Peyer's patch (tissue), 4 donors: ENCODE measurements at regions not wholly inside any gene's neighbourhood (a gene's known extent, or its start where the extent isn't known, plus 50 kb on each side); places are given as distances from the start of the nearest gene placed in this dataset.
"Not testable (repeated sequence)": the region's sequence is repeated elsewhere in the genome, so short reads cannot be mapped to it uniquely, and the experiment has no call there.

Experiments
- DNase-seq, 3 donors: peaks; one replicate each; pipeline ENCODE4 v3.0.0-alpha.2; 2017 to 2019
- H3K27ac ChIP-seq, 4 donors: fragments of 200-600 bp; sonication (generic); one replicate each; pipeline ENCODE4 v1.5.1; 2016 to 2019
- H3K27me3 ChIP-seq, 2 donors: fragments of 200-600 bp; sonication (generic); one replicate each; pipeline ENCODE4 v1.5.1; 2019
- H3K36me3 ChIP-seq, 3 donors: fragments of 200-600 bp; sonication (generic); one replicate each; pipeline ENCODE4 v1.5.1; 2016 to 2019
- H3K4me1 ChIP-seq, 4 donors: fragments of 200-600 bp; sonication (generic); one replicate each; pipeline ENCODE4 v1.5.1; 2016 to 2019
- H3K4me3 ChIP-seq, 4 donors: fragments of 200-600 bp; sonication (generic); 1 replicate in 3 of 4; 2 replicates in 1 of 4; pipeline ENCODE4 v1.5.1; 2016 to 2019; ENCODE audit warnings: mild to moderate bottlenecking in 1 of 4
- H3K9me3 ChIP-seq, 4 donors: fragments of 200-600 bp; sonication (generic); one replicate each; pipeline ENCODE4 v1.5.1; 2016 to 2019; ENCODE audit warnings: mild to moderate bottlenecking in 1 of 4
- CTCF ChIP-seq, 6 experiments: fragments of 450-650 bp in 4 of 6; fragments of 200-600 bp in 2 of 6; sonication (generic) in 1 of 6; IDR thresholded peaks; one replicate each; pipeline ENCODE4 v1.5.1; 2017 to 2019; ENCODE audit warnings: antibody characterized with exemption in 6 of 6, mild to moderate bottlenecking in 3 of 6, moderate library complexity in 1 of 6
- POLR2A ChIP-seq, 2 donors: fragments of 450-650 bp; IDR thresholded peaks; one replicate each; pipeline ENCODE4 v1.5.1; 2017; ENCODE audit warnings: antibody characterized with exemption in 2 of 2, mild to moderate bottlenecking in 2 of 2, moderate library complexity in 2 of 2

- TF ChIP-seq POLR2A (IDR thresholded peaks at IDR 0.05): no peak
- TF ChIP-seq CTCF (IDR thresholded peaks at IDR 0.05): no peak
- H3K4me3 ChIP-seq: no peak overlapping the region
- H3K27ac ChIP-seq: no peak overlapping the region
- no peaks in the 10 kb centered on the region for H3K27me3 ChIP-seq
- no peaks in the 10 kb centered on the region for H3K36me3 ChIP-seq
- DNase-seq: no peak
- no peaks in the 10 kb centered on the region for H3K4me1 ChIP-seq
- no peaks in the 10 kb centered on the region for H3K9me3 ChIP-seq
These were observed 174.2 kb upstream of the SLC38A2 start for GRCh38 chr12:46546634-46547273.

- not testable (repeated sequence) for H3K27me3 ChIP-seq, DNase-seq, H3K4me1 ChIP-seq, H3K27ac ChIP-seq, H3K9me3 ChIP-seq, H3K36me3 ChIP-seq, H3K4me3 ChIP-seq
These were observed 170.8 kb upstream of the SLC38A2 start for GRCh38 chr12:46543378-46543795.

- Histone ChIP-seq H3K4me3 (no peak overlapping the region), H3K27me3 (no peaks in the 10 kb centered on the region), H3K27ac (no peak overlapping the region), H3K9me3 (no peaks in the 10 kb centered on the region), H3K36me3 (no peaks in the 10 kb centered on the region), H3K4me1 (no peaks in the 10 kb centered on the region)
- DNase-seq: no peak
- TF ChIP-seq CTCF (IDR thresholded peaks at IDR 0.05) (no peak), POLR2A (IDR thresholded peaks at IDR 0.05) (no peak)
These were observed 166.4 kb upstream of the SLC38A2 start for GRCh38 chr12:46538976-46539375.

GRCh38 chr12:46537387-46537955 is 164.9 kb upstream of the SLC38A2 start:
- no peak for DNase-seq
- TF ChIP-seq CTCF (IDR thresholded peaks at IDR 0.05) (no peak), POLR2A (IDR thresholded peaks at IDR 0.05) (no peak)
- H3K36me3 ChIP-seq: no peaks in the 10 kb centered on the region

GRCh38 chr12:46536316-46536715 is 163.7 kb upstream of the SLC38A2 start:
- not testable (repeated sequence) for H3K9me3 ChIP-seq, H3K27me3 ChIP-seq, H3K4me1 ChIP-seq, DNase-seq, H3K4me3 ChIP-seq, H3K27ac ChIP-seq, H3K36me3 ChIP-seq

More at GRCh38 chr12:46537387-46537955, 164.9 kb upstream of the SLC38A2 start:
- no peaks in the 10 kb centered on the region for H3K9me3 ChIP-seq
- no peaks in the 10 kb centered on the region for H3K4me1 ChIP-seq
- no peak overlapping the region for H3K4me3 ChIP-seq
- H3K27me3 ChIP-seq: no peaks in the 10 kb centered on the region
- no peak overlapping the region for H3K27ac ChIP-seq

- no peaks in the 10 kb centered on the region for H3K27me3 ChIP-seq
- no peaks in the 10 kb centered on the region for H3K4me1 ChIP-seq
- TF ChIP-seq CTCF (IDR thresholded peaks at IDR 0.05) (no peak), POLR2A (IDR thresholded peaks at IDR 0.05) (no peak)
- no peaks in the 10 kb centered on the region for H3K9me3 ChIP-seq
- no peak overlapping the region for H3K4me3 ChIP-seq
- no peak overlapping the region for H3K27ac ChIP-seq
- no peak for DNase-seq
- no peaks in the 10 kb centered on the region for H3K36me3 ChIP-seq
These were observed 163.3 kb upstream of the SLC38A2 start for GRCh38 chr12:46535907-46536306.

GRCh38 chr12:46535376-46535775 is 162.8 kb upstream of the SLC38A2 start:
- TF ChIP-seq POLR2A (IDR thresholded peaks at IDR 0.05) (no peak), CTCF (IDR thresholded peaks at IDR 0.05) (no peak)
- no peaks in the 10 kb centered on the region for H3K36me3 ChIP-seq
- H3K27ac ChIP-seq: no peak overlapping the region
- no peaks in the 10 kb centered on the region for H3K27me3 ChIP-seq
- no peaks in the 10 kb centered on the region for H3K9me3 ChIP-seq
- H3K4me1 ChIP-seq: no peaks in the 10 kb centered on the region
- H3K4me3 ChIP-seq: no peak overlapping the region
- DNase-seq: no peak
